HepG2 (cell line): ENCODE measurements at regions not wholly inside any gene's neighbourhood (a gene's known extent, or its start where the extent isn't known, plus 50 kb on each side); places are given as distances from the start of the nearest gene placed in this dataset.
A peak's percentile ranks its signal among the peaks of the same experiment; 100 is the strongest.

Experiments used
- ATAC-seq: fragments of 200-7000 bp; cut with Tn5 transposase; 3 replicates; pipeline ENCODE4 v1.9.1; 2020; ENCODE audit warnings: mild to moderate bottlenecking, moderate library complexity
- BruUV-seq: library from RNA; stranded (reverse); fragments of 400-500 nt; replicated peaks from 2 replicates; lab custom pipeline; 2021; lab: Mats Ljungman, UMichigan
- CTCF ChIA-PET: fragments of 300-600 bp; formaldehyde crosslinking; extraction: SDS; loops from one replicate; lab custom pipeline; 2021; ENCODE audit warnings: low total read pairs, inconsistent platforms, low intra/inter-chr PET ratio; lab: Yijun Ruan, JAX
- POLR2A ChIA-PET: fragments of 350-600 bp; sonication (Branson Sonifier 250); formaldehyde crosslinking; loops from one replicate; lab custom pipeline; 2020; ENCODE audit warnings: antibody characterized with exemption, inconsistent platforms; lab: Yijun Ruan, JAX
- DNase-seq: peaks from one replicate; pipeline ENCODE4 v3.0.0-alpha.2; 2015; ENCODE audit warnings: low spot score
- FAIRE-seq: peaks from 3 replicates; lab custom pipeline; 2011; peaks lifted over from hg19 to GRCh38; lab: Jason Lieb, UNC
- H2AFZ ChIP-seq: one replicate; pipeline ENCODE4 v1.6.1; 2011; ENCODE audit warnings: low read length, inconsistent platforms
- H3K27ac ChIP-seq: fragments of 300-600 bp; 3 replicates; pipeline ENCODE4 v1.8.0; 2011; ENCODE audit warnings: mixed run types, mild to moderate bottlenecking, mixed read lengths, low read length, inconsistent platforms; ENCODE audit not compliant: insufficient read depth; ENCODE audit errors: extremely low read length
- H3K27me3 ChIP-seq, 2 experiments: fragments of 200-600 bp in 1 of 2; 2 replicates in 1 of 2; 3 replicates in 1 of 2; pipeline versions ENCODE4 v1.6.0 to v1.8.0; 2011; ENCODE audit warnings: low read length in 2 of 2, mild to moderate bottlenecking in 2 of 2, moderate library complexity in 2 of 2, inconsistent platforms in 1 of 2; ENCODE audit not compliant: insufficient read depth in 2 of 2, control insufficient read depth in 1 of 2
- H3K36me3 ChIP-seq, 2 experiments: fragments of 200-600 bp in 1 of 2; replicated peaks in 1 of 2; 2 replicates in 1 of 2; 3 replicates in 1 of 2; pipeline versions ENCODE4 v1.5.1 to v1.8.0; 2011; ENCODE audit warnings: low read length in 2 of 2, inconsistent platforms in 1 of 2; ENCODE audit not compliant: insufficient read depth in 2 of 2, control insufficient read depth in 1 of 2
- H3K4me1 ChIP-seq: 2 replicates; pipeline ENCODE4 v1.5.1; 2012; ENCODE audit warnings: low read length, inconsistent platforms; ENCODE audit not compliant: insufficient read depth
- H3K4me2 ChIP-seq: 2 replicates; pipeline ENCODE4 v1.6.0; 2011; ENCODE audit warnings: low read depth, low read length, inconsistent platforms
- H3K4me3 ChIP-seq, 3 experiments: fragments of 200-600 bp in 1 of 3; sonication (generic), shearing (Covaris generic) in 1 of 3; replicated peaks in 1 of 3; 2 replicates each; pipeline ENCODE4 v1.5.1; 2011 to 2016; ENCODE audit warnings: low read length in 3 of 3, inconsistent platforms in 2 of 3, low read depth in 2 of 3, mild to moderate bottlenecking in 2 of 3, control low read depth in 1 of 3, mixed read lengths in 1 of 3; ENCODE audit not compliant: insufficient read depth in 1 of 3
- H3K79me2 ChIP-seq: one replicate; pipeline ENCODE4 v1.6.1; 2011; ENCODE audit warnings: low read length, inconsistent platforms; ENCODE audit not compliant: insufficient read depth
- H3K9ac ChIP-seq: 2 replicates; pipeline ENCODE4 v1.6.0; 2011; ENCODE audit warnings: mild to moderate bottlenecking, low read depth, low read length, inconsistent platforms; ENCODE audit not compliant: insufficient read depth
- H3K9me3 ChIP-seq: 2 replicates; pipeline ENCODE4 v1.5.1; 2012; ENCODE audit warnings: mild to moderate bottlenecking, low read length
- H4K20me1 ChIP-seq: 2 replicates; pipeline ENCODE4 v1.6.0; 2011; ENCODE audit warnings: inconsistent platforms, mild to moderate bottlenecking, low read length, moderate library complexity; ENCODE audit not compliant: insufficient read depth
- ADNP ChIP-seq: sonication (generic); formaldehyde crosslinking; IDR thresholded peaks from 2 replicates; pipeline ENCODE4 v1.4.0; 2020; ENCODE audit warnings: missing genetic modification reagents
- CCAR2 ChIP-seq: fragments of 200-400 bp; formaldehyde crosslinking; optimal IDR thresholded peaks from 2 replicates; pipeline ENCODE3; 2018; ENCODE audit warnings: low read depth, mild to moderate bottlenecking, low read length, moderate library complexity
- KLF6 ChIP-seq: IDR thresholded peaks from 2 replicates; pipeline ENCODE4 v1.8.0; 2016; ENCODE audit warnings: missing biosample characterization, missing genetic modification reagents
- ZNF660 ChIP-seq: sonication (generic); formaldehyde crosslinking; IDR thresholded peaks from 2 replicates; pipeline ENCODE4 v1.5.1; 2020; ENCODE audit warnings: mild to moderate bottlenecking, low read depth, missing genetic modification reagents, borderline replicate concordance
- ZNF670 ChIP-seq: sonication (generic); formaldehyde crosslinking; IDR thresholded peaks from 2 replicates; pipeline ENCODE4 v1.8.0; 2022; ENCODE audit warnings: mild to moderate bottlenecking, missing genetic modification reagents, borderline replicate concordance
- WGBS: methylation state at CpG from one replicate; pipeline ENCODE4 v1.1.6; 2017; ENCODE audit warnings: low lambda C conversion rate; 5-methylcytosine and 5-hydroxymethylcytosine counted together
- in situ Hi-C: cut with HindIII; loops from 2 replicates; pipeline ENCODE4 v1.10.0; 2017; ENCODE audit warnings: low pct_unique_long_range_greater_than_20kb; ENCODE audit not compliant: extremely low pct_ligation_motif_present
- intact Hi-C: fragments of 100-400 bp; cut with micrococcal nuclease; formaldehyde crosslinking; loops from one replicate; pipeline ENCODE4 v1.10.0; 2022; ENCODE audit not compliant: unreplicated experiment
- TF ChIP-seq, protein P1 (sequence below), 2 experiments: sonication (generic) in 1 of 2; formaldehyde crosslinking in 1 of 2; IDR thresholded peaks; 2 replicates each; pipeline versions ENCODE4 v1.5.1 to v1.6.1; 2011 to 2020; ENCODE audit warnings: borderline replicate concordance in 1 of 2, low read depth in 1 of 2, low read length in 1 of 2, mild to moderate bottlenecking in 1 of 2, missing genetic modification reagents in 1 of 2, moderate library complexity in 1 of 2

DNA sequence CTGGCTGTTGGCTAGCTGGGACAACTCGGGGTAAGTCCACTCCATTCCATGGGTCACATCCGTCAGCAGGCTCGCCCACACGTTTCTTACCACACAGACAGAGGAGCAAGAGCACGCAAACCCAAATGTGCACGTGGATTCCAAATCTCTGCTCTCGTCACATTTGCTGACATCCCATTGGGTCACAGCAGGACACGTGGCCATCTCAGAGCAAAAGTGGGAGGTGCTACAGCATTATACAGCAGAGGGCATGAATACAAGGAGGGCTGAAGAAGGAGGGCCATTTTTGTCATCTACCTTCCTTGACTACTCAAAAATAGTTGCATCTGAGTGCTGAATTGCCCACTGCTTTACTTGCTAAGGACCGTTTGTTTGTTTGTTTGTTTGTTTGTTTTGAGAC is 84.7 kb downstream of the RBBP6 start:
- H3K4me1 ChIP-seq: no peaks in the 10 kb centered on the region
- ATAC-seq: no peak
- H3K36me3 ChIP-seq: no peaks in the 10 kb centered on the region
- BruUV-seq: no TSS peak
- CTCF ChIA-PET: no interaction called here
- no peak for FAIRE-seq
- H4K20me1 ChIP-seq: no peaks in the 10 kb centered on the region
- peaks cover 0 to 7% of the 10 kb centered on the region in 2 experiments; a peak in 2 of 5 replicates for H3K27me3 ChIP-seq
- WGBS: 41% methylated on average over 9 of the region's 9 CpGs
- in situ Hi-C loops: no loop called here
- no peak for DNase-seq
- no peak overlapping the region for H2AFZ ChIP-seq
- H3K79me2 ChIP-seq: no peaks in the 10 kb centered on the region
- POLR2A ChIA-PET: no interaction called here
- intact Hi-C loops: no loop called here
- no peak overlapping the region for H3K27ac ChIP-seq
- no peak overlapping the region for H3K4me3 ChIP-seq
- TF ChIP-seq, protein P1, sequence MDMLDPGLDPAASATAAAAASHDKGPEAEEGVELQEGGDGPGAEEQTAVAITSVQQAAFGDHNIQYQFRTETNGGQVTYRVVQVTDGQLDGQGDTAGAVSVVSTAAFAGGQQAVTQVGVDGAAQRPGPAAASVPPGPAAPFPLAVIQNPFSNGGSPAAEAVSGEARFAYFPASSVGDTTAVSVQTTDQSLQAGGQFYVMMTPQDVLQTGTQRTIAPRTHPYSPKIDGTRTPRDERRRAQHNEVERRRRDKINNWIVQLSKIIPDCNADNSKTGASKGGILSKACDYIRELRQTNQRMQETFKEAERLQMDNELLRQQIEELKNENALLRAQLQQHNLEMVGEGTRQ (IDR thresholded peaks at IDR 0.05; ENCODE audit: low read depth, low read length): peak; percentile 24; the same call in 1 of the 2 replicates
- TF ChIP-seq, protein P1 (CRISPR knock-in tag; IDR thresholded peaks at IDR 0.05; ENCODE audit: borderline replicate concordance): 0 out of 2 replicates have a peak, but pooled peaks have one; percentile 18
- TF ChIP-seq ZNF660 (CRISPR knock-in tag) (no peak), ZNF670 (CRISPR knock-in tag) (no peak)
- H3K9ac ChIP-seq: no peak overlapping the region
- no peak overlapping the region for H3K4me2 ChIP-seq
- H3K9me3 ChIP-seq: no peaks in the 10 kb centered on the region

DNA sequence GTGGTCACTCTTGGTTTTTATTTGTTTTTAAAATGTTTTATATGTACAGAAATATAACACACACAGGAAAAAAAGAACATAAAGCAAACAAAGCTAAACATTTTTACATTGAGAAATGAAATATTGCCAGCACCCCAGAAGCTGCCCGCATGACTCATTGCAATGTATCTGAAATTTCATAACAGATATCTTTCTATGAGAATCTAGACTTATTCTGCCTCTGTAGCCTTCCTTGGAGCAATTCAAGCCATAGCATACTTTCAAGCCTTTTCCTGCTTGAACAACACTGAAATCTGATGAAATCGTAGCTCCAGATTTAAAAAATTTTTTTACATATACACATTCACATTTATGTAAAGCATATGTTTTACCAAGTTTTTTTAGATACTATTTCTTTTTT is 86.9 kb downstream of the RBBP6 start:
- no peak for TF ChIP-seq ADNP
- TF ChIP-seq CCAR2: no peak
- no peak for TF ChIP-seq KLF6 (CRISPR knock-in tag)
- CTCF ChIA-PET: no interaction called here

More for the DNA sequence above, 86.9 kb downstream of the RBBP6 start:
- H3K4me1 ChIP-seq: no peaks in the 10 kb centered on the region
- H4K20me1 ChIP-seq: no peaks in the 10 kb centered on the region
- FAIRE-seq (no peak), ATAC-seq (no peak), DNase-seq (no peak)
- intact Hi-C loops (no loop called here), in situ Hi-C loops (no loop called here)
- WGBS: 83% methylated on average over 2 of the region's 2 CpGs
- POLR2A ChIA-PET: no interaction called here
- H3K36me3 ChIP-seq: no peaks in the 10 kb centered on the region
- BruUV-seq: no TSS peak
- no peak overlapping the region for H3K9ac ChIP-seq
- no peak overlapping the region for H2AFZ ChIP-seq
- H3K4me3 ChIP-seq: no peak overlapping the region
- H3K27me3 ChIP-seq: peaks cover 0 to 7% of the 10 kb centered on the region in 2 experiments; a peak in 2 of 5 replicates
- H3K9me3 ChIP-seq: no peaks in the 10 kb centered on the region
- H3K4me2 ChIP-seq: no peak overlapping the region
- H3K27ac ChIP-seq: no peak overlapping the region
- no peaks in the 10 kb centered on the region for H3K79me2 ChIP-seq
